ENCODE measurements at regions not wholly inside any gene's neighbourhood (a gene's known extent, or its start where the extent isn't known, plus 50 kb on each side); places are given as distances from the start of the nearest gene placed in this dataset.
A peak's percentile ranks its signal among the peaks of the same experiment; 100 is the strongest.

GRCh38 chr3:72407766-72408165 is 440.5 kb downstream of the SHQ1 start:
- Mint-ChIP-seq H3K4me1 (ENCODE audit: low read depth, unreplicated experiment) (peaks cover 30% of the 10 kb centered on the region), H3K27ac (ENCODE audit: unreplicated experiment) (no peak overlapping the region), H3K36me3 (ENCODE audit: unreplicated experiment) (no peaks in the 10 kb centered on the region), H3K4me3 (ENCODE audit: unreplicated experiment) (no peak overlapping the region), H3K27me3 (ENCODE audit: unreplicated experiment) (peaks cover 2% of the 10 kb centered on the region), H3K9me3 (ENCODE audit: unreplicated experiment) (no peaks in the 10 kb centered on the region)
- TF ChIP-seq CTCF (IDR thresholded peaks at IDR 0.05; ENCODE audit: partially characterized antibody, unreplicated experiment): no peak
- no peak for DNase-seq

- Mint-ChIP-seq H3K27ac (ENCODE audit: unreplicated experiment) (no peak overlapping the region), H3K36me3 (ENCODE audit: unreplicated experiment) (no peaks in the 10 kb centered on the region), H3K27me3 (ENCODE audit: unreplicated experiment) (peaks cover 2% of the 10 kb centered on the region), H3K4me3 (ENCODE audit: unreplicated experiment) (no peak overlapping the region), H3K4me1 (ENCODE audit: low read depth, unreplicated experiment) (peaks cover 27% of the 10 kb centered on the region), H3K9me3 (ENCODE audit: unreplicated experiment) (no peaks in the 10 kb centered on the region)
- DNase-seq: no peak
- TF ChIP-seq CTCF (IDR thresholded peaks at IDR 0.05; ENCODE audit: partially characterized antibody, unreplicated experiment): no peak
These were observed 442.2 kb downstream of the SHQ1 start for GRCh38 chr3:72405943-72406566.

GRCh38 chr3:72401005-72401545 is 447.2 kb downstream of the SHQ1 start:
- H3K27ac Mint-ChIP-seq (ENCODE audit: unreplicated experiment): no peak overlapping the region
- peaks cover 3% of the 10 kb centered on the region for H3K27me3 Mint-ChIP-seq (ENCODE audit: unreplicated experiment)
- peaks cover 24% of the 10 kb centered on the region for H3K4me1 Mint-ChIP-seq (ENCODE audit: low read depth, unreplicated experiment)
- H3K9me3 Mint-ChIP-seq (ENCODE audit: unreplicated experiment): no peaks in the 10 kb centered on the region
- H3K36me3 Mint-ChIP-seq (ENCODE audit: unreplicated experiment): no peaks in the 10 kb centered on the region
- no peak overlapping the region for H3K4me3 Mint-ChIP-seq (ENCODE audit: unreplicated experiment)
- DNase-seq: no peak
- TF ChIP-seq CTCF (IDR thresholded peaks at IDR 0.05; ENCODE audit: partially characterized antibody, unreplicated experiment): no peak

- no peak for DNase-seq
- Mint-ChIP-seq H3K36me3 (ENCODE audit: unreplicated experiment) (no peaks in the 10 kb centered on the region), H3K4me1 (ENCODE audit: low read depth, unreplicated experiment) (peaks cover 15% of the 10 kb centered on the region), H3K27me3 (ENCODE audit: unreplicated experiment) (peaks cover 2% of the 10 kb centered on the region), H3K27ac (ENCODE audit: unreplicated experiment) (no peak overlapping the region), H3K4me3 (ENCODE audit: unreplicated experiment) (no peak overlapping the region), H3K9me3 (ENCODE audit: unreplicated experiment) (no peaks in the 10 kb centered on the region)
- no peak for TF ChIP-seq CTCF (IDR thresholded peaks at IDR 0.05; ENCODE audit: partially characterized antibody, unreplicated experiment)
These were observed 449.5 kb downstream of the SHQ1 start for GRCh38 chr3:72398781-72399180.

- no peak for TF ChIP-seq CTCF (IDR thresholded peaks at IDR 0.05; ENCODE audit: partially characterized antibody, unreplicated experiment)
- Mint-ChIP-seq H3K27me3 (ENCODE audit: unreplicated experiment) (peaks cover 3% of the 10 kb centered on the region), H3K36me3 (ENCODE audit: unreplicated experiment) (no peaks in the 10 kb centered on the region), H3K27ac (ENCODE audit: unreplicated experiment) (peak overlapping the region; percentile 69), H3K4me1 (ENCODE audit: low read depth, unreplicated experiment) (peaks cover 15% of the 10 kb centered on the region), H3K4me3 (ENCODE audit: unreplicated experiment) (peak overlapping the region; percentile 9), H3K9me3 (ENCODE audit: unreplicated experiment) (no peaks in the 10 kb centered on the region)
- DNase-seq: no peak
These were observed 450.7 kb downstream of the SHQ1 start for GRCh38 chr3:72397586-72397985.

Measured in glutamatergic neuron (in vitro differentiated cells).